GM12873 (cell line): ENCODE measurements at regions not wholly inside any gene's neighbourhood (a gene's known extent, or its start where the extent isn't known, plus 50 kb on each side); places are given as distances from the start of the nearest gene placed in this dataset.

Experiments
- TF ChIP-seq, protein P1 (sequence below): IDR thresholded peaks from 2 replicates; pipeline ENCODE4 v1.5.1; 2012; ENCODE audit warnings: low read depth, mild to moderate bottlenecking, moderate library complexity, low read length, control low read depth; ENCODE audit not compliant: insufficient read depth; ENCODE audit errors: missing control alignments

DNA sequence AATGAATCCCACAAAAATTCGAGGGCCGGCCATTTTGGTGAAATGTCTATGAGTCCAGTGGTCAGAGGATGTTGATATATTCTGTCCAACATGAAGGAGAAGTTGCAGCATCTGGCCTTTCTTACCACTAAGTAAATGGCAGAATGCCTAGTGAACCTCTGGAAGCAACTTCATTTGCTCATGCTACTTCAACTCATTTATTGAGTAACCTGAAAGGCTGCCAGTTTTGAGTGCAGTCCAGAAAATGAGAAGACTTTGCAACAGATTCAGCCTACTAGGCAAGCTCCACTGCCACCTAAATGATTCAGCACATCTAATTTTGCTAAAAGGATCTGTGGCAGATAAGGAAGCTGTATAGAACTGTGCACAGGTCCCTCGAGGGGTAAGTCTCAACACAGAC, 265.0 kb downstream of the OPA1 start:
- TF ChIP-seq, protein P1, sequence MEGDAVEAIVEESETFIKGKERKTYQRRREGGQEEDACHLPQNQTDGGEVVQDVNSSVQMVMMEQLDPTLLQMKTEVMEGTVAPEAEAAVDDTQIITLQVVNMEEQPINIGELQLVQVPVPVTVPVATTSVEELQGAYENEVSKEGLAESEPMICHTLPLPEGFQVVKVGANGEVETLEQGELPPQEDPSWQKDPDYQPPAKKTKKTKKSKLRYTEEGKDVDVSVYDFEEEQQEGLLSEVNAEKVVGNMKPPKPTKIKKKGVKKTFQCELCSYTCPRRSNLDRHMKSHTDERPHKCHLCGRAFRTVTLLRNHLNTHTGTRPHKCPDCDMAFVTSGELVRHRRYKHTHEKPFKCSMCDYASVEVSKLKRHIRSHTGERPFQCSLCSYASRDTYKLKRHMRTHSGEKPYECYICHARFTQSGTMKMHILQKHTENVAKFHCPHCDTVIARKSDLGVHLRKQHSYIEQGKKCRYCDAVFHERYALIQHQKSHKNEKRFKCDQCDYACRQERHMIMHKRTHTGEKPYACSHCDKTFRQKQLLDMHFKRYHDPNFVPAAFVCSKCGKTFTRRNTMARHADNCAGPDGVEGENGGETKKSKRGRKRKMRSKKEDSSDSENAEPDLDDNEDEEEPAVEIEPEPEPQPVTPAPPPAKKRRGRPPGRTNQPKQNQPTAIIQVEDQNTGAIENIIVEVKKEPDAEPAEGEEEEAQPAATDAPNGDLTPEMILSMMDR: no peak

DNA sequence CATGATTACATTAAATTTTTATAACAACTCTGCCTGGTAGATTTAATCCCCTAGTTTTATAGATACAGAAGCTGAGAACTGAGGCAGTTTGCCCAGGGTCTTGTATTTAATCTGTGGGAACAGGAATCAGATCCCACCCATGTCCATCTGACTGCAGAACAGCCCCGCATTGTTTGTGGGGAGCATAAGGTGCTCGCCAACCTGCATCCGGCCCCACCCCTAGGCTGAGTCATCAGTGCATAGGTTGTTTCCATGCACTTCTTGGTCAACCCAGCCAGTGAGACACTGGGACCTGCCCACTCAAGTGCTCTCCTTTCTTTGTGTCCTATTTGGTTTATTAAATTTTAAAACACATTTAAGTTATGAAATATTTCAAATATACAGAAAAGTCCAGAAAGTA, 266.2 kb downstream of the OPA1 start:
- TF ChIP-seq, protein P1: no peak

DNA sequence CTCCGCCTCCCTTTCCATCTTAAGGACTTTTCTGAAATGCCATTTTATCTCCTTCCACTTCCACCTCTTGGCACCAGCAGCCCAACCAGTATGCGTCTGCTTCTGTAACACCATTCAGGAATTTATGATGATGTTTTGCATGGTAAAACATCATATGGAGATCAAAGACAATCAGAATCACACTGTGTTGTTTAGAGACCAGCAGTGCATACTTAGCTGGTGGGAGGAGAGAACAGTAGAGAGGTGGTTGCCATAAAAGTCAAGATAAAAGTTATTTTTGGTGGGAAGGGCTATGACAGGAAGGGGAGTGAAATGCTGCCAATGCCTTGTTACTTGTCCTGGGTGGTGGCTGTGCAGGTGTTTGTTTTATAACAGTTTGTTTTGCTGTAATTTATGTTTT, 268.0 kb downstream of the OPA1 start:
- TF ChIP-seq, protein P1: no peak

DNA sequence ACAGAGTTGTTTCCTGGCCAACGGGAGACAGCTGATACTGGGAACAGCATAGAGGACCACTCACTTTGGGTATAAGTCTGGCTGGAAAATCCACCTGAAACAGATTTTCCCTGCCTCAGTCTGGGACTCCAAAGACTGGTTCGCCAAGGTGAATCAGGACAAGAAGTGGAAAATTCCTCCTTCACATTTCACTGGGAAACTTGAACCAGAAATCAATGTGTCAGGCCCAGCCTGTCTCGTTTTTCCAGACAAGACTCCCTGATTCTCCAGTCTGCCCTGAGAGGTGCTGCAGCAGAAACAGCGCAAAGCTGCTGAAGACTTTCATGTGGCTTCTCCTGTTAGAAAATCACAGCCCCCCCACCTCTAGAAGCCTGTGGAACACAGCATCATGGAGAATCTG, 269.8 kb downstream of the OPA1 start:
- TF ChIP-seq, protein P1: no peak

DNA sequence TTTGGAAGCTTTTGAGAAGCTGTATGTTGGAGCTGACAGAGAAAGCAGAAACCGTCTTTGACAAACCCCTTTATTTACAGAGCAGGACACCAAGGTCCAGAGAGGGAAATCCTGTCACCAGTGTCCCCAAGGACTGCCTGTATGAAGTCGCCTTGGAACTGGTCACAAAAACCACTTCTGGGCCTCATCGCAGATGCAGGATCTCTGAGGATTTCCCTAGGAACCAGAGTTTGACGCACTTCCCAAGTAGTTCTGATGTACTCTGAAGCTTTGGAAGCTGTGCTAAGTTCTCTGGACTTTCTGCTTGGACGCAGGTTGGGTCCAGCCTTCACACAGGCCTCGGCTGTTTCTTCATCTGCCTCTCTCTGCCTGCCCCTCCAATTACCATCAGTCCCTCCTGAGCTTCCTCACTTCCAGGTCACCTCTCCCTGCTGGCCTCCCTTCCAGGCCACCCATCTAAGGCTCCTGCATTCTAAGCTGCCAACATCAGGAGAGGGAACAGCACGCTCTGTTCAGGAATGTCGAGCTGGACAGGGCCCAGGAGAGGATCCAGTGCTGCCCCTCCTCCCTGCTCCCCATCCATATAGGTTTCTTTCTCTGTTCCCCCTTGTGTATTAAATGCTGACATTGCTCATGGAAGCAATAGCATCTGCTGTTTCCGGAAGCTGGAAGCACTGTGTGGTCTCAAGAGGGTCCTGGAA, 270.8 kb downstream of the OPA1 start:
- TF ChIP-seq, protein P1: no peak

DNA sequence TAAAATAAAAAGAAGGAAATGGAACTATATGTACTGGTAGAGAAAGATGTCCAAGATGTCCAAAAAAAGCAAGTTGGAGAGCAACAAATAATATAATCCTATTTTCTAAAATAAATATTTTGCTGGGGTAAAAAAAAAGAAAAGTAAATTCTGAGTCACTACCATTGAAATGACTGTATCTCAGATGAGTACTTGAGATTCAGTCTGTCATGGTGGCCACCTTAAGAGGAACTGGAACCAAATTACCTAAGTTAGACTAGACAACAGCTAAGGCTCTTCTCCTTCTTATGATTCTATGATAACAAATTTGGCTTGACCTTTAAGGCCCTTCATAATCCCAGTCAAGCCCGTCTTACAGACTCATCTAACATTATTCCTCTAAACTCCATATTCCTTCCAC, 270.6 kb upstream of the HES1 start:
- TF ChIP-seq, protein P1: no peak

DNA sequence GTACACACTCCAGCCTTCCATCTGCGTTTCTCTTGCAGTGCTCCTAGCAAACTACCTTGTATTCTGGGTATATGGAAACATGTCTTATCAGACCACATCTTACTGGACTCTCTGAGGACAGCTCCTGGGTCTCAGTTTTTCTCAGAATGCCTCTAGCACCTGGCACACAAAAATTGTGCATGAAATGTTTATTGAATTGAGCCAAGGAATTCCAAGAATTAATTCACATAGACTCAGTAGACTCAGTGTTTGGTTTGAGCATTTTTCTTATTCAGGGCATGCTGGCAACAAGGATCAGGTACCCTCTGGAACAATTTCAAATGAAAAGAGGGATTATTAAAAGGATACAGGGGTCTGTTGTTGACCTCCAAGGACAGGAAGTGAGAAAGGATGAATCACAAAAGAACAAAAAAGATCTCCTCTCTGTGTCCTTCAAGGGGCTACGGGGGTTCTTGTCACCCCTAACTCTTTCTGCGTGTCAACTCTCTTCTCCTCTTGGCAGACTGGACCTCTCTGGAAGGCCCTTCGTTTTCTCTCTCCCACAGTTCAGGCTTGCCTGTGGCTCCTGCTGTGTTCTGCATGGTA, 270.0 kb upstream of the HES1 start:
- TF ChIP-seq, protein P1: no peak
